ENCODE measurements at regions not wholly inside any gene's neighbourhood (a gene's known extent, or its start where the extent isn't known, plus 50 kb on each side); places are given as distances from the start of the nearest gene placed in this dataset.

DNA sequence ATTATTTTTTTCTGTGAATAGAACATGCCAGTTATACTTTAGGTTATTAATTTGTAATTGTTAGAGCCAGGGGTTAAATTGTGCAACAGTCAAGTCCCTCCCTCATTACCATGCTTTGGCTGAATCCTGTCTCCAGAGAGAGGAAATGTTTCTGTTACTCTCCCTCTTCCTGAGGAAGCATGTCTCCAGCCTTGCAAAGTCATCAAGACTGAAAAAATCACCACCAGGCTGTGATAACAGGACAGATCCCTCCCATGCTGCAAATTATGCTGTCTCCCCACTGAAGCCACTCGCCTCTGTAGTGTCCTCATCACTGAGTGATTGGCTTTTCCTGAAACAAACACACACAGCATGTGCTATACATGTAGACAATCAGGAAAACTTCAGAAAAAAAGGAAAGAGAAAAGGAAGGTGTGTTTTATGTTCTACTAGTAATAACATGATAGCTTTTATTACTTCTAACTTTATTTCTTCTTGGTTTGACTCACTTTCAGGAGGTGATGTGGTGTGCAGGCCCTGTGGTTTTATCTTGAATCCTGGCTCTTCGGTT, 290.0 kb upstream of the JAG1 start:
- Histone ChIP-seq H3K27ac (no peak overlapping the region), H3K9me3 (peaks cover 0 to 2% (median 0%) of the 10 kb centered on the region in 3 donors), H3K4me1 (no peaks in the 10 kb centered on the region), H3K36me3 (no peaks in the 10 kb centered on the region), H3K27me3 (no peaks in the 10 kb centered on the region), H3K4me3 (no peak overlapping the region)
- ATAC-seq = no peak
- TF ChIP-seq POLR2A (IDR thresholded peaks at IDR 0.05) (no peak), POLR2AphosphoS5 (IDR thresholded peaks at IDR 0.05) (no peak), EP300 (IDR thresholded peaks at IDR 0.05) (no peak)
- TF ChIP-seq, protein P1, sequence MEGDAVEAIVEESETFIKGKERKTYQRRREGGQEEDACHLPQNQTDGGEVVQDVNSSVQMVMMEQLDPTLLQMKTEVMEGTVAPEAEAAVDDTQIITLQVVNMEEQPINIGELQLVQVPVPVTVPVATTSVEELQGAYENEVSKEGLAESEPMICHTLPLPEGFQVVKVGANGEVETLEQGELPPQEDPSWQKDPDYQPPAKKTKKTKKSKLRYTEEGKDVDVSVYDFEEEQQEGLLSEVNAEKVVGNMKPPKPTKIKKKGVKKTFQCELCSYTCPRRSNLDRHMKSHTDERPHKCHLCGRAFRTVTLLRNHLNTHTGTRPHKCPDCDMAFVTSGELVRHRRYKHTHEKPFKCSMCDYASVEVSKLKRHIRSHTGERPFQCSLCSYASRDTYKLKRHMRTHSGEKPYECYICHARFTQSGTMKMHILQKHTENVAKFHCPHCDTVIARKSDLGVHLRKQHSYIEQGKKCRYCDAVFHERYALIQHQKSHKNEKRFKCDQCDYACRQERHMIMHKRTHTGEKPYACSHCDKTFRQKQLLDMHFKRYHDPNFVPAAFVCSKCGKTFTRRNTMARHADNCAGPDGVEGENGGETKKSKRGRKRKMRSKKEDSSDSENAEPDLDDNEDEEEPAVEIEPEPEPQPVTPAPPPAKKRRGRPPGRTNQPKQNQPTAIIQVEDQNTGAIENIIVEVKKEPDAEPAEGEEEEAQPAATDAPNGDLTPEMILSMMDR (IDR thresholded peaks at IDR 0.05) = no peak
- WGBS, 2 donors (ENCODE audit: low coverage in 1 of 2) = 75 to 86% methylated on average over 2 of the region's 2 CpGs

DNA sequence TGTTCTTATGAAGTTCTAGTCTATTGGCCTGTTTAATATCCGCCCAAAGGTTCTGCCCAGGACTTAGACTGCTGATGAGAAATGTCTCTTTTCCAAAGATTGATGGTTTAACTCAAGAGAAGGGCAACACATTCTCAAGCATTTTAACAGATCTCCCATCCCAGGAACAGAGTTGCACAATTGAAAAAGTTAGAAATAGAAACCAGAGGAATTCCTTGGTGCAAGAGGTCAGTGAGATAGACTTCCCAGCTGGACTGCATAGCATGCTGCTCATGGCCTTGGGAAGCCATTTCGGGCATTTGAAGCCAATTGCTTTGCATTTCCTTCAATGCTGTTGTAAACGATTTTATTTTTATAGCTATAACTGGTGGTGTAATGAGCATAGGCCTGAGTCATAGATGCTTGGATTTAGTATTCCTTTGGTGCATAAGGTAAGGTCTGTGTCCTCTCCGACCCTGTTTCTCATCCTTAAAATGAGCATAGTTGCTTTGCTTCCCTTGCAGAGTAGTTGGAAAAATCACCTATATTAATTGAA, 292.2 kb upstream of the JAG1 start:
- 71 to 79% methylated on average over 3 to 4 of the region's 4 CpGs for WGBS, 2 donors (ENCODE audit: low coverage in 1 of 2)
- TF ChIP-seq POLR2AphosphoS5 (IDR thresholded peaks at IDR 0.05) (peak; percentile 21), POLR2A (IDR thresholded peaks at IDR 0.05) (no peak)
- H3K4me1 ChIP-seq = no peaks in the 10 kb centered on the region
- no peaks in the 10 kb centered on the region for H3K27me3 ChIP-seq
- H3K4me3 ChIP-seq = no peak overlapping the region
- peaks cover 0 to 2% (median 0%) of the 10 kb centered on the region in 3 donors for H3K9me3 ChIP-seq
- H3K27ac ChIP-seq = no peak overlapping the region
- H3K36me3 ChIP-seq = no peaks in the 10 kb centered on the region
- ATAC-seq = no peak

DNA sequence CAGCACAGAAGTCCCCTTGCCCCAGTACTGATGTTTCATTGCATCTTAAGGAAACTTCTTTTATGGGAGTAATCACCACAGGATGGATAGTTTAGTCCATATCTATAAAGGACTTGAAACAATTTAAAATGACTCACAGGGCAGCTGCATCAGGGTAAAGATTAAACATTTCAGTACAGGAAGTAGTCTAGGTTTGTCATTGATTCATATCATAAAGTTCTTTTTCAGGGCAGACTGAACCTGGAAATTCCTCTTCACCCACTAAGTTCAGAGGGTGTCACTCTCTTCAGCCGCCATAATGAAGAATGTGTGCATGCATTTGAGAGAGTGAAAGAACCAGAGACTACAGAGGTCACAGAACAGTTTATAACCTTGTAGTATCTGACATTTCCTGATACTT, 296.3 kb upstream of the JAG1 start:
- WGBS, 2 donors (ENCODE audit: low coverage in 1 of 2) = 100% methylated on average over 1 of the region's 1 CpG
- ATAC-seq = no peak

DNA sequence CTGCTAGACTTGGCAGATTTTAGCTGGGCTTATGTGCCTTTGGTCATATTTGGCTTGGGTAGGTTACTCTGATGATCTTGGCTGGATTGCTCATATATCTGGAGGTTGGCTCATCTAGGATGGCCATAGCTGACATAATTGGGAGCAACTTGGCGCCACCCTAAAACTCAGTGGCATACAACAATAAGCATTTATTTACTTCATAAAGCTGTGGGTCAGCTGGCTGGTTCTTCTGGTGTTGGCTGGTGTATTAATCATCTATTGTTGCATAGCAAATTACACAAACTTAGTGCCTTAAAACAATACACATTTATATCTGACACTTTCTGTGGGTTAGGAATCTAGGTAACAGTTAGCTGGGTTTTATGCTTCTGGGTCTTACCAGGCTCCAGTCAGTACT, 297.3 kb upstream of the JAG1 start:
- no peak for TF ChIP-seq POLR2A (IDR thresholded peaks at IDR 0.05)
- no peak for TF ChIP-seq POLR2AphosphoS5 (IDR thresholded peaks at IDR 0.05)
- TF ChIP-seq EP300 (IDR thresholded peaks at IDR 0.05) = no peak
- TF ChIP-seq, protein P1 (IDR thresholded peaks at IDR 0.05) = no peak
- Histone ChIP-seq H3K9me3 (peaks cover 0 to 2% (median 0%) of the 10 kb centered on the region in 3 donors), H3K27ac (no peak overlapping the region), H3K27me3 (no peaks in the 10 kb centered on the region), H3K36me3 (no peaks in the 10 kb centered on the region), H3K4me3 (no peak overlapping the region), H3K4me1 (no peaks in the 10 kb centered on the region)
- ATAC-seq = no peak
- 100% methylated on average over 1 of the region's 1 CpG; no CpG with 5 or more reads in 1 of the 2 donors for WGBS, 2 donors (ENCODE audit: low coverage in 1 of 2)

More for the DNA sequence above, 296.3 kb upstream of the JAG1 start:
- peaks cover 0 to 2% (median 0%) of the 10 kb centered on the region in 3 donors for H3K9me3 ChIP-seq
- TF ChIP-seq POLR2AphosphoS5 (IDR thresholded peaks at IDR 0.05) (no peak), POLR2A (IDR thresholded peaks at IDR 0.05) (no peak), EP300 (IDR thresholded peaks at IDR 0.05) (no peak)
- TF ChIP-seq, protein P1 (IDR thresholded peaks at IDR 0.05) = no peak
- no peak overlapping the region for H3K4me3 ChIP-seq
- no peaks in the 10 kb centered on the region for H3K27me3 ChIP-seq
- no peaks in the 10 kb centered on the region for H3K36me3 ChIP-seq
- H3K27ac ChIP-seq = no peak overlapping the region
- H3K4me1 ChIP-seq = no peaks in the 10 kb centered on the region

DNA sequence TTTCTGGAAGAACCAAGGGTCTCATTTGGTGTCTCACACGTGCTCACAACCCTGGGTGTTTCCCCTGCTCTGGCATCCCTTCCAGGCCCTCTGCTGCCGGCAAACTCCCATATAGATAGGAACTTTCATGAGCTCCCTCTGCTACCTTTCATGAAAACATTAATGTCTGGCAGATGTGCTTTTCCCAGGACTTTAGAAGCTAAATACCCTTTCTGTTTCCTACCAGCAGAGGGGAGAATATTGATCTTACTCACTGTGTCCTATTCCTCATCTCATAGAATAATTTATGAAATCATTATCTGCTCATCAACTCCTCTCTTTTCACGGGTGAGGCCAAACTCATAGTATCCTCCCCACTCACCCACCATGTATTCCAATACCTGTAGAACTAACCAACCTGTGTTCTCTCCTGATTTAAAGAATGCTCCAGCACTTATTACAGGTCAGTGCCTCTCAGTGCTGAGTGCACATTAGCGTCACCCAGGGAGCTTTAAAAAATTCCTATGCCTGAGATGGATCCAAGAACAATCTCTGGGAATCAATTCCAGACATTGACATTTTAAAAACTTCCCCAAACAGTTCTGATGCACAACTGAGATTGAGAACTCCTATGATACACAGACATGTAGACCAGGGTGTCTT, 298.5 kb upstream of the JAG1 start:
- no peak for TF ChIP-seq POLR2A (IDR thresholded peaks at IDR 0.05)
- TF ChIP-seq POLR2AphosphoS5 (IDR thresholded peaks at IDR 0.05) = no peak
- TF ChIP-seq, protein P1 (IDR thresholded peaks at IDR 0.05) = no peak
- no peak for TF ChIP-seq EP300 (IDR thresholded peaks at IDR 0.05)
- H3K36me3 ChIP-seq = no peaks in the 10 kb centered on the region
- H3K4me1 ChIP-seq = no peaks in the 10 kb centered on the region
- ATAC-seq = no peak
- no peak overlapping the region for H3K27ac ChIP-seq
- H3K4me3 ChIP-seq = no peak overlapping the region
- 51 to 80% methylated on average over 3 to 4 of the region's 4 CpGs for WGBS, 2 donors (ENCODE audit: low coverage in 1 of 2)
- H3K9me3 ChIP-seq = peaks cover 0 to 2% (median 0%) of the 10 kb centered on the region in 3 donors
- H3K27me3 ChIP-seq = no peaks in the 10 kb centered on the region
